Motor neuron (in vitro differentiated cells): ENCODE measurements at regions not wholly inside any gene's neighbourhood (a gene's known extent, or its start where the extent isn't known, plus 50 kb on each side); places are given as distances from the start of the nearest gene placed in this dataset.

Source experiments
- ATAC-seq, 8 experiments: fragments of 200-7000 bp; cut with Tn5 transposase; replicated peaks in 6 of 8; 2 replicates each; pipeline ENCODE4 v1.8.0; 2021; ENCODE audit warnings: mild to moderate bottlenecking in 8 of 8, moderate library complexity in 8 of 8
- H3K27ac ChIP-seq, 2 donors: fragments of 250-450 bp; sonication (Bioruptor Pico); 2 replicates each; pipeline ENCODE4 v1.9.0; 2021; ENCODE audit warnings: antibody characterized with exemption in 2 of 2, mild to moderate bottlenecking in 2 of 2, moderate library complexity in 1 of 2
- H3K4me1 ChIP-seq, 2 donors: fragments of 250-450 bp; sonication (Bioruptor Pico); replicated peaks in 1 of 2; 2 replicates each; pipeline ENCODE4 v1.6.1; 2021; ENCODE audit warnings: antibody characterized with exemption in 2 of 2, mild to moderate bottlenecking in 2 of 2, moderate library complexity in 1 of 2
- H3K4me3 ChIP-seq, 5 donors: fragments of 250-450 bp; sonication (Bioruptor Pico); 2 replicates each; pipeline ENCODE4 v1.9.0; 2021; ENCODE audit warnings: antibody characterized with exemption in 5 of 5, mild to moderate bottlenecking in 5 of 5, moderate library complexity in 4 of 5
- WGBS, 10 experiments: fragments of 450-650 bp; shearing (Covaris generic); methylation state at CpG; one replicate each; pipeline ENCODE4 v1.0.0; 2022; 5-methylcytosine and 5-hydroxymethylcytosine counted together
- in situ Hi-C, 9 experiments: fragments of 400-800 bp; cut with MboI; loops; one replicate each; pipeline ENCODE4 v1.15.0; 2021; ENCODE audit warnings: low sequenced_read_pairs in 9 of 9, low pct_unique_long_range_greater_than_20kb in 2 of 9; ENCODE audit not compliant: unreplicated experiment in 9 of 9

DNA sequence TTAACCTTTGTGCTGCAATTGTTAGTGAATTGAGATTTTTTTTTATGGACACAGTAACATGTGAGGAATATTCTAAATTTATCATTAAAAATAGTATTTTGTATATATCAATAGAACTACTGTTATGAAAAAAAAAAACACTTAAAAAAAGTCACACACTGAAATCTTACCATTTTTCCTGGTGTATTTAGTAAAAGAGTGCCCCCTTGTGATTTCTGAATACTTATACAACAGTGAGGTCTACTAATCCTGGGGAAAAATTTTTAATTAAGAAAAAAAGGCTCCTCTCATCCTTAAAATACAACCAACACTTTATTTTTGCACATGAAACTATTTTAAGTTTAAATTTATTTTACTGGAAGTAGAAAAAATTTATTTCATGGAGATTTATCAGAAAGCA, 56.4 kb upstream of the SPOCK3 start:
- ATAC-seq = peak in 2 of 8 experiments; percentile 32 to 55
- peaks cover 0 to 5% of the 10 kb centered on the region in 2 donors for H3K4me1 ChIP-seq
- no peak overlapping the region for H3K4me3 ChIP-seq
- in situ Hi-C loops = loop anchor here in 1 of 9 experiments (25.0 kb wide), 1 partner anchor 253 kb away; no protein-coding TSS in a partner anchor
- no peak overlapping the region for H3K27ac ChIP-seq

- H3K4me3 ChIP-seq = no peak overlapping the region
- in situ Hi-C loops = no loop called here
- no peak overlapping the region for H3K27ac ChIP-seq
- no peak for ATAC-seq
- 0 to 89% (median 80%) methylated on average over 1 to 2 of the region's 2 CpGs; no CpG with 5 or more reads in 1 of the 10 experiments for WGBS, 10 experiments
- H3K4me1 ChIP-seq = peaks cover 0 to 2% of the 10 kb centered on the region in 2 donors
Measured at GRCh38 chr4:167308876-167309275, 74.6 kb upstream of the SPOCK3 start.

DNA sequence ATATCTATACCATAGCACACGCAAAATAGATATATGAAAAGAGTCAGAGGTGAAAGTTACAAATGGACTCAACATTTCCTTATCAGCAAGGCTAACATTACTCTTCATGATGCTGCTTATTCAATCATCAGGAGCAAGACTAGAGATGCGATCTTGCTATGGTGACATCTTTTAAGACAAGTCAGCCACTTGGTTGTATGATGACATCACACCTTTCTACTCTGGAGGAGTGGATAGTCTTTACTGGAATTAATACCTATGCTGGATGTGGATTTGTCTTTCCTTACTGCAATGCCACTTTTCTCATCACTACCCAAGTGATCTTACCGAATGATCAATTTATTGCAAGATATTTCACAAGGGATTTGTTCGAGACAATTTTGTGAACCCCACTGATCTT, 87.0 kb upstream of the SPOCK3 start:
- no peaks in the 10 kb centered on the region for H3K4me1 ChIP-seq
- in situ Hi-C loops = no loop called here
- WGBS, 10 experiments = 3 to 97% (median 80%) methylated on average over 1 to 4 of the region's 4 CpGs; no CpG with 5 or more reads in 2 of the 10 experiments
- no peak overlapping the region for H3K4me3 ChIP-seq
- ATAC-seq = no peak
- H3K27ac ChIP-seq = no peak overlapping the region

GRCh38 chr4:167339781-167340180, 105.5 kb upstream of the SPOCK3 start:
- Histone ChIP-seq H3K27ac (no peak overlapping the region), H3K4me1 (no peaks in the 10 kb centered on the region), H3K4me3 (no peak overlapping the region)
- 0 to 100% (median 76%) methylated on average over 1 to 6 of the region's 6 CpGs for WGBS, 10 experiments
- in situ Hi-C loops = no loop called here
- ATAC-seq = no peak

- no peak overlapping the region for H3K27ac ChIP-seq
- H3K4me1 ChIP-seq = no peaks in the 10 kb centered on the region
- ATAC-seq = no peak
- in situ Hi-C loops = no loop called here
- 0 to 100% (median 50%) methylated on average over 1 to 3 of the region's 3 CpGs; no CpG with 5 or more reads in 1 of the 10 experiments for WGBS, 10 experiments
- no peak overlapping the region for H3K4me3 ChIP-seq
Measured at GRCh38 chr4:167359711-167360110, 125.4 kb upstream of the SPOCK3 start.

- in situ Hi-C loops = no loop called here
- WGBS, 10 experiments = 0 to 87% (median 75%) methylated on average over 1 to 4 of the region's 4 CpGs; no CpG with 5 or more reads in 1 of the 10 experiments
- ATAC-seq = no peak
- Histone ChIP-seq H3K27ac (peak overlapping the region in 1 of 2 donors; percentile 23), H3K4me3 (no peak overlapping the region), H3K4me1 (peaks cover 0 to 9% of the 10 kb centered on the region in 2 donors)
Measured at GRCh38 chr4:167379076-167379835, 145.0 kb upstream of the SPOCK3 start.

GRCh38 chr4:167380964-167381363, 146.7 kb upstream of the SPOCK3 start:
- in situ Hi-C loops = no loop called here
- no peak for ATAC-seq
- H3K27ac ChIP-seq = no peak overlapping the region
- H3K4me1 ChIP-seq = peaks cover 0 to 9% of the 10 kb centered on the region in 2 donors
- WGBS, 10 experiments = 0 to 100% (median 71%) methylated on average over 1 to 3 of the region's 4 CpGs; no CpG with 5 or more reads in 3 of the 10 experiments
- no peak overlapping the region for H3K4me3 ChIP-seq

GRCh38 chr4:167383291-167383690, 149.0 kb upstream of the SPOCK3 start:
- WGBS, 10 experiments = 0 to 75% (median 35%) methylated on average over 1 to 2 of the region's 2 CpGs; no CpG with 5 or more reads in 4 of the 10 experiments
- Histone ChIP-seq H3K4me1 (peaks cover 0 to 9% of the 10 kb centered on the region in 2 donors), H3K4me3 (no peak overlapping the region), H3K27ac (no peak overlapping the region)
- no peak for ATAC-seq
- in situ Hi-C loops = no loop called here

DNA sequence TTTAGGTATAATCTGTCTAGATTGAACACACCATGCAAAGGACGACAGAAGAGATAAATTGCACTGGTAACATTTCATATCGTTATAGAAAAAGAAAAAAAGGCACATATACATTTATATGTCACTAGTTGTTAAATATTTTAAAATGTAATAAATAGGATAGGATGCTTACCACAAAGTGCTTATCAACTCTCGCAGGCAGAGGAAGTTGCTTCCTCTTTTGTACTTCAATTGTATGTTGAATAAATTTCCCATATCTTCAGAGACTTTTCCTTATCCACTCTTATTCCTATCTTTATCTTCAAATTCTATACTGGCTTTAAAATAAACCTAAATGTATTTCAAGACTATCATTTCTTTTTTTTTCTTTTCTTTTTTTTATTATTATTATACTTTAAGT, 163.3 kb upstream of the SPOCK3 start:
- in situ Hi-C loops = no loop called here
- WGBS, 10 experiments = 21 to 100% (median 75%) methylated on average over 1 to 3 of the region's 3 CpGs
- Histone ChIP-seq H3K4me3 (no peak overlapping the region), H3K4me1 (no peaks in the 10 kb centered on the region), H3K27ac (no peak overlapping the region)
- no peak for ATAC-seq

DNA sequence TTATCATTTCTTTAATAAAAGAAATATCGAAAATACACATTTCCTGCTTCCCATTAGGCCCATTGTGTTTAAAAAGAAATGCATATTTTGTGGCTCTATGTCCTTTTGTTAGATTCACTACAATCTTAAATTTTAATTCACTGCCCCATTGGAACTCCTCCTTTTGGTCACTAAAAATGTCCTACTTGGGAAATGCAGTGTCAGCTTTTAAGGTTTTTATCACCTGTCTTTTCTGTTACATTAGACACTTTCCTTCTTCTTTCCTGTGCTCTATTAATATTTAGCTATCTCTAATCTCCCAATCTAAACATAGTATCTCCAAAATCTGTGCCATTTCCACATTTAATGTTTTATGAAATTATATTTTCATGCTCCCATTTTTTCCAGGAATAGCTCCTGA, 164.9 kb upstream of the SPOCK3 start:
- no peak for ATAC-seq
- 0 to 100% (median 50%) methylated on average over 1 of the region's 1 CpG; no CpG with 5 or more reads in 6 of the 10 experiments for WGBS, 10 experiments
- H3K27ac ChIP-seq = no peak overlapping the region
- H3K4me1 ChIP-seq = no peaks in the 10 kb centered on the region
- in situ Hi-C loops = no loop called here
- H3K4me3 ChIP-seq = no peak overlapping the region

DNA sequence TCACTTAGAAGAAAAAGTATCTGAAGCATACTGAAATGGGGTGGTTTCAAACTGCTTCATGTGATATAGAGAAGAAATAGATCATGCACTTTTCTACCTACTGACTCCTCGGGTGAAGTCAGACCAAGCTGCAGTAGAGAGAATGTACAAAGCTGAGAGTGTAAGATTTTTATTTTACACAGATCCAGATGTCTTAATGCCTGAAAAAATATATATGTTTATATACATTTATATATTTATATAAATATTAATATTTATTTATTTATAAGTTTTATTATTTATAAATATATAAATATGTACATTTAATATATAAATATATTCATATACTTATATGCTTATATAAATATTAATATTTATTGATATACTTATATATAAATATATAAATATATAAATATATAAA, 171.9 kb upstream of the SPOCK3 start:
- peaks cover 0 to 2% of the 10 kb centered on the region in 2 donors for H3K4me1 ChIP-seq
- H3K4me3 ChIP-seq = no peak overlapping the region
- in situ Hi-C loops = no loop called here
- WGBS, 10 experiments = 0 to 100% (median 44%) methylated on average over 1 of the region's 1 CpG; no CpG with 5 or more reads in 4 of the 10 experiments
- H3K27ac ChIP-seq = no peak overlapping the region
- ATAC-seq = no peak

DNA sequence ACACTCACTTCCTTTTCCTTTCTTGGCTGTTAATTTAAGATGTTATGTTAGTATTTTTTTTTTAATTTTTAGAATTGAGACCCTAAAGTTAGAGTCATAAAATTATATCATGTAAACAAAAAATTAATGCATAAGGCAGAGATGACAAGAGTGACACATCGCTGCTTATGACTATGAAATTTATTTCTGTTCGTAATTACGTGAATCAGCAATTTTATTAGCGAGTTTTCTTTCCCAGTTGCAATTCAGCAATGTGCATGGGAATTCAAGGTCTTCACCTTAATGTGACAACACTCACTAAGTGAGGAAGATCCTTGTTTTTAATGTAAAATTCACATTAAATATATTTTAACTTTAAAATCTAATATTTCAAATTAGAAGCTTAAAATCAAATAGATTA, 181.2 kb upstream of the SPOCK3 start:
- no peak for ATAC-seq
- in situ Hi-C loops = no loop called here
- Histone ChIP-seq H3K27ac (no peak overlapping the region), H3K4me3 (no peak overlapping the region), H3K4me1 (no peaks in the 10 kb centered on the region)
- 5 to 100% (median 87%) methylated on average over 3 to 4 of the region's 4 CpGs; no CpG with 5 or more reads in 1 of the 10 experiments for WGBS, 10 experiments

GRCh38 chr4:167419468-167420140, 185.3 kb upstream of the SPOCK3 start:
- peaks cover 3 to 4% of the 10 kb centered on the region in 2 donors for H3K4me1 ChIP-seq
- in situ Hi-C loops = no loop called here
- WGBS, 10 experiments = 6 to 100% (median 83%) methylated on average over 1 to 3 of the region's 3 CpGs; no CpG with 5 or more reads in 5 of the 10 experiments
- H3K4me3 ChIP-seq = no peak overlapping the region
- no peak overlapping the region for H3K27ac ChIP-seq
- ATAC-seq = peak in 2 of 8 experiments; percentile 50 to 79
